Testis (tissue), 2 donors: ENCODE measurements at regions not wholly inside any gene's neighbourhood (a gene's known extent, or its start where the extent isn't known, plus 50 kb on each side); places are given as distances from the start of the nearest gene placed in this dataset.

Source experiments
- POLR2A ChIP-seq: fragments of 450-650 bp; IDR thresholded peaks from one replicate; pipeline ENCODE4 v1.6.1; 2017; ENCODE audit warnings: antibody characterized with exemption, mild to moderate bottlenecking, moderate library complexity
- TF ChIP-seq, protein P1 (sequence below), 3 experiments: fragments of 450-650 bp in 2 of 3; fragments of 200-600 bp in 1 of 3; sonication (generic) in 1 of 3; IDR thresholded peaks; one replicate each; pipeline ENCODE4 v1.5.1; 2016 to 2019; ENCODE audit warnings: antibody characterized with exemption in 3 of 3, mild to moderate bottlenecking in 2 of 3, moderate library complexity in 1 of 3

DNA sequence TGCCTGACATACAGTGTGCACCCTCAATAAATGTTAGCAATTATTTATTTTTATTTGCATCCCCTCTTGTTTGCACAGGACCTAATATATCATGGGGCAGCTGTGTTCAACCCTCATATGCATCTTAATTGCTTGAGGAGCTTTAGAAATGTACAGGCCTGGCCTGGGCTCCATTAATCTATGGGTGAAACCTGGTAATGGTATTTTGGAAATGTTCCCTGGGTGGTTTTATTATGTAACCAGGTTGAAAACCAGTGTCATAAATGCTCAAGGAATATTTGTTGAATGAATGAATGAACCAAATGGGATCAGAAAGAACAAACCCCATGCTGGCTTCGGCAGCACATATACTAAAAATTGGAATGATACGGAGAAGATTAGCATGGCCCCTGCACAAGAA, 84.0 kb upstream of the PICALM start:
- TF ChIP-seq, protein P1, sequence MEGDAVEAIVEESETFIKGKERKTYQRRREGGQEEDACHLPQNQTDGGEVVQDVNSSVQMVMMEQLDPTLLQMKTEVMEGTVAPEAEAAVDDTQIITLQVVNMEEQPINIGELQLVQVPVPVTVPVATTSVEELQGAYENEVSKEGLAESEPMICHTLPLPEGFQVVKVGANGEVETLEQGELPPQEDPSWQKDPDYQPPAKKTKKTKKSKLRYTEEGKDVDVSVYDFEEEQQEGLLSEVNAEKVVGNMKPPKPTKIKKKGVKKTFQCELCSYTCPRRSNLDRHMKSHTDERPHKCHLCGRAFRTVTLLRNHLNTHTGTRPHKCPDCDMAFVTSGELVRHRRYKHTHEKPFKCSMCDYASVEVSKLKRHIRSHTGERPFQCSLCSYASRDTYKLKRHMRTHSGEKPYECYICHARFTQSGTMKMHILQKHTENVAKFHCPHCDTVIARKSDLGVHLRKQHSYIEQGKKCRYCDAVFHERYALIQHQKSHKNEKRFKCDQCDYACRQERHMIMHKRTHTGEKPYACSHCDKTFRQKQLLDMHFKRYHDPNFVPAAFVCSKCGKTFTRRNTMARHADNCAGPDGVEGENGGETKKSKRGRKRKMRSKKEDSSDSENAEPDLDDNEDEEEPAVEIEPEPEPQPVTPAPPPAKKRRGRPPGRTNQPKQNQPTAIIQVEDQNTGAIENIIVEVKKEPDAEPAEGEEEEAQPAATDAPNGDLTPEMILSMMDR (IDR thresholded peaks at IDR 0.05), result no peak
- TF ChIP-seq POLR2A, result no peak
